ENCODE measurements at regions not wholly inside any gene's neighbourhood (a gene's known extent, or its start where the extent isn't known, plus 50 kb on each side); places are given as distances from the start of the nearest gene placed in this dataset.
"Not testable (repeated sequence)": the region's sequence is repeated elsewhere in the genome, so short reads cannot be mapped to it uniquely, and the experiment has no call there.

- no peak for DNase-seq (ENCODE audit: low read depth)
Observed at GRCh38 chr21:20377250-20377649, 621.0 kb upstream of the NCAM2 start.

DNA sequence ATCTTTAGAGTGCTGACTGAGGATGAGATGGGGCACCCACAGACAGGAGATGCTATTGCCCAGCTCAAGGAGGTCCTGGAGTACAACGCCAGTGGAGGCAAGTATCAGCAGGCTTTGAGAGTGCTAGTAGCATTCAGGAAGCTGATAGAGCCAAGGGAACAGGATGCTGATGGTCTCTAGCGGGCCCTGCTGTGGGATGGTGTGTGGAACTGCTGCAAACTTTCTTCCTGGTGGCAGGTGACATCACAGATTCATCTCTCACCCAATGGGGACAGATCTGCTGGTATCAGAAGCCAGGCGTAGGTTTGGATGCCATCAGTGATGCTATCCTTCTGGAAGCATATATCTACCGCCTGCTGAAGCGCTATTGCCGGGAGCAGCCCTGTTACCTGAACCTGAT is 609.8 kb upstream of the NCAM2 start:
- DNase-seq (ENCODE audit: low read depth), result no peak

GRCh38 chr21:20396798-20397197 is 601.4 kb upstream of the NCAM2 start:
- DNase-seq (ENCODE audit: low read depth), result no peak

- no peak for DNase-seq (ENCODE audit: low read depth)
Observed at GRCh38 chr21:20404915-20405314, 593.3 kb upstream of the NCAM2 start.

DNA sequence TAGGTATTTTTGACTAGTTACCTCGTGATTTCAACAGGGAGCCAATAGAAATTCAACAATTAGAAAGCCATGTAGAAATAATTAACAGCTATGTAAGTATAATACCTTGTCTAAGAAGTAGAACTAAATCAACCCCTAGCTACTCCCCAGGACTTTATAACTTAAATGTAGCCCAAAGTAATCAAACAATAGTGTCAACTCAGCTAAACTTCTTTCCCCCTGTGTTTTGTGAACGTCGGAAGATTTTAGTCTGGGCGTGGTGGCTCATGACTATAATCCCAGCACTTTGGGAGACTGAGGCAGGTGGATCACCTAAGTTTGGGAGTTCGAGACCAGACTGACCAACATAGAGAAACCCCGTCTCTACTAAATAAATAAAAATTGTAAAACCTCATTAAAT is 579.9 kb upstream of the NCAM2 start:
- DNase-seq (ENCODE audit: low read depth), result no peak

DNA sequence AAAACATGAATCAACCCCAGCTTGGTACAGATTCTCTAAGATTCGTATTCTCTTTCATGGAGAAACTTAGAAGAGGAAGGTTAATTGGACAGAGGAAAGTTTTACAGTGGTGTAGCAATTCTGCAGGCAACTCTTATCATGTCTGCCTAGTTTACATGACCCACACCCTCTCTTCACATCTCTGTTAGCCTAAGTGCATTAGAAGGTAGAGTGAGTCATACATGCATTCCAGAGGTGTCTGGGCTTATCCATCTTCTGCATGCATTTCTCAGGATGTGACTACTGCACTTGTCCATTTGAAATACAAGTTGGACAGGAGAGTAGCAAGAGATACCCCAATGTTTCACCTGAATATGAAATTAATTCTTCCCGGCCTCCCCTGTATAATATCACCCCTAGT is 578.4 kb upstream of the NCAM2 start:
- DNase-seq (ENCODE audit: low read depth), result no peak

DNA sequence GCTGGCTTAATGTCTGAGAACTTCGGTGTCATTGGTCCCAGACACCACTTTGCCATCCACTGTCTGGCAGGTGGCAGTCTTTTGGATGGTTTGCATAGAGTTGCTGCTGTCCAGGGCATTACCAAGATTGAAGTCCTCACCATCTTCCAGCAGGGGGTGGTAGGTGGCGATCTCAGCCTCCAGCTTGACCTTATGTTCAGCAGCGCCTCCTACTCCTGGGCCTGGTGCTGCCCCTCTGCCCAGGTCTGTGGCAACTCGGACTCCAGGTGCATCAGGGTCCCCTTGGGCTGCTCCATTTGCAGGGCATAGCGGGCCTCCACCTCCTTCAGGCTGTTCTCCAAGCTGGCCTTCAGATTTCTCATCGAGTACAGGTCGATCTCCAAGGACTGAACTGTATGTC is 573.3 kb upstream of the NCAM2 start:
- DNase-seq (ENCODE audit: low read depth), result no peak

DNA sequence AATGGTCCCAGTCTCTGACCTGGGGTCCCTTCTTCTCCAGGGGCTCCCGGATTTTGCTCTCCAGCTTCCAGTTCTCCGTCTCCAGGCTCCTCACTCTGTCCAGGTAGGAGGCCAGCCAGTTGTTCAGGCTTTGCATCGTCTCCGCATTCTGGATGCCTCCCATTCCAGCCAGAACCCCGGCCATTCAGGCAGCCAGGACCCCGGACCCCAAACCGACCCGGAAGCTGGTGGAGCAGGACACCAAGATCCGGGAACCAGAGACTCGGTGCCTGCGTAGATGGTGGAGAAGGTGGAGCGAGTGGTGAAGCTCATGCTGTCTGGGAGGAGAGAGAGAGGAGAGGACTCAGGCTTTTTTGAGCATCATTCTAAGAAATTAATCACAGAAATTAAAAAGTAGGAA is 572.4 kb upstream of the NCAM2 start:
- no peak for DNase-seq (ENCODE audit: low read depth)

GRCh38 chr21:20440338-20440737 is 557.9 kb upstream of the NCAM2 start:
- no peak for DNase-seq (ENCODE audit: low read depth)

DNA sequence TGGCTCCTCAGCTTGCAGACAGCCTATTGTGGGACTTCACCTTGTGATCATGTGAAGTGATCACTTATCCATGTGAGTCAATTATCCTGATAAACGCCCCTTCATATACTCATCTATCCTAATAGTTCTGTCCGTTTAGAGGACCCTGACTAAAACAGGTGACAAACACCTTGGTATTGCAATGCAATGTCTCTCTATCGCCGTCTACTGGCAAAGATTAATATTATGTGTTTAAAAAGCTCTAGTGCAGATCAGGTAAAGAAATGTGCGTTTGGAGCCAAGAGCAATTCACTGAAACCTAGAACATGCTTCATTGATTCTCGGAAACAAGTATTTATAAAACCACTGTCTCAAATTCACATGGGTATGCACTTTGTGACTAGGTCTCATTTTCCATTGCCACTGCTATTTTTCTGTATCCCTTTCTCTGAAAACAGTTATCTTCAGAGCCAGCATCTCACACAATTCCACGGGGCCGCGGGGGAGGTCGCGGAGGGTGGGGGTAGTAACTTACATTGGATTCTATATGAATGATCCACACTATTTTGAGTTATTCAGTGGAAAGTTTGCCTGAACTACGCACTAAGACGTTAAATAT is 554.6 kb upstream of the NCAM2 start:
- DNase-seq (ENCODE audit: low read depth), result no peak

GRCh38 chr21:20445971-20446370 is 552.2 kb upstream of the NCAM2 start:
- DNase-seq (ENCODE audit: low read depth), result no peak

GRCh38 chr21:20451046-20451445 is 547.2 kb upstream of the NCAM2 start:
- peak; percentile 32 for DNase-seq (ENCODE audit: low read depth)

GRCh38 chr21:20452935-20453334 is 545.3 kb upstream of the NCAM2 start:
- no peak for DNase-seq (ENCODE audit: low read depth)

DNA sequence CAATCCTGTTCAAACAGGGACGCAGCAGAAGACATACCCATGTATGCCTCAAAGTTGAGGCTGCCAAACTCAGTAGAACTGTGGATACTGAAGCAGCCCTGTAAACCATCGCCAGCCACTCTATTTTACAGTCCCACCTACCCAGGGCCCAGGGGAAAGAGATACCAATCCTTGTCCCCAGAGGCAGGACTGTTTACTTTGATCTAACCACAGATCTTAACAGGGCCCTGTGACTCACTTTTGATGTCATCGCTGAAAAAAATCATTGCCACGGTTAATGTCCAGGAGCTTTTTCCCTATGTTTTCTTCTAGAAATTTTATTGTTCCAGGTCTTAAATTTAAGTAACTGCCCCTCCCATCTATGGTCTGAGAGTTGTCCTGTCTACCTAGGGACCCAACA is 538.4 kb upstream of the NCAM2 start:
- no peak for DNase-seq (ENCODE audit: low read depth)

- DNase-seq (ENCODE audit: low read depth), result no peak
Observed at GRCh38 chr21:20463362-20463761, 534.8 kb upstream of the NCAM2 start.

DNA sequence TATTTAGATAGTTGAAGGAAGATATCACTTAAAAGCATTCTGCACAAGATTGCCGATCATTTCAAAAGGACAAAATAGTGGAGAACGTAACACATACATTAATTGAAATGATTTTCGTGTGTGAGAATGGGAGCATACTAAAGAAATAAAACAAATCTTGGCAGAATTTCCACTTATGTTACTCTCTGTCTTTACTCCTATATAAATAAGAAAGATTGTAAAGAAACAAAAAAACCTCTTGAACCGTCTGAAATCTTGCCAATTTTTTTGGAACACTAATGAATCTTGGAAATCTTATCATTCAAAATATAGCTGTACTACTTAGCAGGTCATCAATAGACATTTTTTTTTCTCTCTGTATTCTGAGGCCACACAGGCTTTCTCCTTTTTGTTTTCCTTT is 528.8 kb upstream of the NCAM2 start:
- DNase-seq (ENCODE audit: low read depth), result no peak

- no peak for DNase-seq (ENCODE audit: low read depth)
Observed at GRCh38 chr21:20486303-20486702, 511.9 kb upstream of the NCAM2 start.

DNA sequence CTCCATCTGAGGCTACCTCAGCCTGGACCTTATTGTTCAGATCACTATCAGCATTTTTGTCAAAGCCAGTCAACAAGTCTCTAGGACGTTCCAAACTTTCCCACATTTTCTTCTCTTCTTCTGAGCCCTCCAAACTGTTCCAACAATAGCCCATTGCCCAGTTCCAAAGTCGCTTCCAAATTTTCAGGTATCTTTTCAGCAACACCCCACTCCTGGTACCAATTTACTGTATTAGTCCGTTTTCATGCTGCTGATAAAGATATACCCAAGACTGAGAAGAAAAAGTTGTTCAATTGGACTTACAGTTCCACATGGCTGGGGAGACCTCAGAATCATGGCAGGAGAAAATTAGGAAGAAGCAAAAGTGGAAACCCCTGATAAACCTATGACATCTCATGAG is 495.3 kb upstream of the NCAM2 start:
- DNase-seq (ENCODE audit: low read depth), result not testable (repeated sequence)

- no peak for DNase-seq (ENCODE audit: low read depth)
Observed at GRCh38 chr21:20507783-20508182, 490.4 kb upstream of the NCAM2 start.

DNA sequence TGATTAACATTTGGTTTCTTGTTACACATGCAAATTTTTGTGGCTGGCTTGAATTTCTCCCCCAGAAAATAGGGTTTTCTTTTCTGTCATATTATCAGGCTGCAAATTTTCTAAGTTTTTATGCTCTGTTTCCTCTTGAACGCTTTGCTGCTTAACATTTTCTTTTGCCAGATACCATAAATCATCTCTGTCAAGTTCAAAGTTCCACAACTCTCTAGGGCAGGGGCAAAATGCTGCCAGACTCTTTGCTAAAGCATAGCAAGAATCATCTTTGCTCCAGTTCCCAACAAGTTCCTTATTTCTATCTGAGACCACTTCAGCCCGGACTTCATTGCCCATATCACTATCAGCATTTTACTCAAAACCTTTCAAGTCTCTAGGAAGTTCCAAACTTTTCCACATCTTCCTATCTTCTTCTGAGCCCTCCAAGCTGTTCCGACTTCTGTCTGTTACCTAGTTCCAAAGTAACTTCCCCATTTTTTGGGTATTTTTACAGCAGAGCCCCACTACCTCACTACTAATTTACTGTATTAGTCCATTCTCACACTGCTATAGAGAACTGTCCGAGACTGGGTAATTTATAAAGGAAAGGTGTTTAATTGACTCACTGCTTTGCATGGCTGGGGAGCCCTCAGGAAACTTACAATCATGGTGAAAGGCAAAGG is 486.9 kb upstream of the NCAM2 start:
- no peak for DNase-seq (ENCODE audit: low read depth)

- no peak for DNase-seq (ENCODE audit: low read depth)
Observed at GRCh38 chr21:20515446-20515845, 482.8 kb upstream of the NCAM2 start.

DNA sequence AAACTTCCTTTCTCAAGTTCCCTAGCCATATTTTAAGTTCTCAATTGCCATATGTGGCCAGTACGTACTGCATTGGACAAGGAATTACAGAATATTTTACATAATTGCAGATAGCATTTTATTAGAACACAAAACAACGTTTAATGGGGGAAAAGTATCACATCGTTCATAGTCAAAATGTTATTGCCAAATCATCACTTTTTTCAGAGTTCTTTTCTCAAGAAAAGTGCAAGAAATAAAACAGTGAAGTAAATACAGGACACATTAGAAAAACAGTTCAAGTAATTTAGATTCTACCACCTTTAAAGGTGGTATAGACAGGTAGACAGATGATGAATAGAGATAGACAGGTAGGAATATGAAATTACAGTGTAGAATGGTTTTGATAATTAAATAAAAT is 479.1 kb upstream of the NCAM2 start:
- DNase-seq (ENCODE audit: low read depth), result no peak

- DNase-seq (ENCODE audit: low read depth), result no peak
Observed at GRCh38 chr21:20522611-20523010, 475.6 kb upstream of the NCAM2 start.

- no peak for DNase-seq (ENCODE audit: low read depth)
Observed at GRCh38 chr21:20523191-20523590, 475.0 kb upstream of the NCAM2 start.
